C4-2B (cell line): ENCODE measurements at regions not wholly inside any gene's neighbourhood (a gene's known extent, or its start where the extent isn't known, plus 50 kb on each side); places are given as distances from the start of the nearest gene placed in this dataset.

Experiments used
- CTCF ChIP-seq: fragments of 450-650 bp; conservative IDR thresholded peaks from 2 replicates; pipeline ENCODE4 v1.5.1; 2017; ENCODE audit warnings: mild to moderate bottlenecking
- ZFX ChIP-seq: fragments of 450-650 bp; IDR thresholded peaks from 2 replicates; pipeline ENCODE4 v1.6.1; 2017

GRCh38 chr4:8779490-8779932 lies 92.1 kb downstream of the HMX1 start:
- no peak for TF ChIP-seq ZFX
- TF ChIP-seq CTCF, result no peak
